NB4 (cell line): ENCODE measurements at regions not wholly inside any gene's neighbourhood (a gene's known extent, or its start where the extent isn't known, plus 50 kb on each side); places are given as distances from the start of the nearest gene placed in this dataset.

ENCODE experiments used
- DNase-seq: peaks from one replicate; pipeline ENCODE4 v3.0.0; 2010; ENCODE audit warnings: low read depth
- H3K4me3 ChIP-seq: one replicate; pipeline ENCODE4 v1.5.1; 2011; ENCODE audit warnings: mild to moderate bottlenecking, low read depth, low read length, moderate library complexity
- CTCF ChIP-seq: IDR thresholded peaks from one replicate; pipeline ENCODE4 v1.5.1; 2012; ENCODE audit warnings: low read depth, low read length
- MAX ChIP-seq: IDR thresholded peaks from 2 replicates; pipeline ENCODE4 v1.6.1; 2011; ENCODE audit warnings: low read depth, low read length
- MYC ChIP-seq: IDR thresholded peaks from 2 replicates; pipeline ENCODE4 v1.6.1; 2011; ENCODE audit warnings: low read depth, low read length
- POLR2A ChIP-seq: IDR thresholded peaks from 2 replicates; pipeline ENCODE4 v1.6.1; 2011; ENCODE audit warnings: mild to moderate bottlenecking; ENCODE audit not compliant: insufficient read length; ENCODE audit errors: extremely low read depth

- H3K4me3 ChIP-seq = no peak overlapping the region
- TF ChIP-seq POLR2A = no peak
- DNase-seq = no peak
These were observed 84.4 kb downstream of the TMEM215 start for GRCh38 chr9:32867601-32868204.

- no peak for DNase-seq
- TF ChIP-seq MYC (no peak), CTCF (no peak), POLR2A (no peak), MAX (no peak)
These were observed 86.1 kb downstream of the TMEM215 start for GRCh38 chr9:32869404-32869803.

GRCh38 chr9:32873131-32873530, 89.8 kb downstream of the TMEM215 start:
- no peak for DNase-seq
- no peak overlapping the region for H3K4me3 ChIP-seq
- TF ChIP-seq POLR2A = no peak
- no peak for TF ChIP-seq MYC
- no peak for TF ChIP-seq MAX
- no peak for TF ChIP-seq CTCF

More at GRCh38 chr9:32869404-32869803, 86.1 kb downstream of the TMEM215 start:
- no peak overlapping the region for H3K4me3 ChIP-seq

- no peak for TF ChIP-seq POLR2A
- TF ChIP-seq MYC = no peak
- no peak for TF ChIP-seq CTCF
- TF ChIP-seq MAX = no peak
- H3K4me3 ChIP-seq = no peak overlapping the region
- no peak for DNase-seq
These were observed 90.2 kb downstream of the TMEM215 start for GRCh38 chr9:32873553-32873952.

- TF ChIP-seq MYC (no peak), MAX (no peak)
- DNase-seq = no peak
- H3K4me3 ChIP-seq = no peak overlapping the region
These were observed 91.9 kb downstream of the TMEM215 start for GRCh38 chr9:32875242-32875641.

- TF ChIP-seq MYC = no peak
- no peak overlapping the region for H3K4me3 ChIP-seq
- no peak for DNase-seq
These were observed 92.4 kb downstream of the TMEM215 start for GRCh38 chr9:32875748-32876147.

- H3K4me3 ChIP-seq = no peak overlapping the region
- DNase-seq = no peak
- no peak for TF ChIP-seq MAX
- no peak for TF ChIP-seq MYC
- TF ChIP-seq POLR2A = no peak
- TF ChIP-seq CTCF = no peak
These were observed 93.8 kb downstream of the TMEM215 start for GRCh38 chr9:32877103-32877502.
